HL-60/S4 treated with phorbol 12-myristate 13-acetate at 8.2 ng/mL for 4 days and 3 days (cell line): ENCODE measurements at regions not wholly inside any gene's neighbourhood (a gene's known extent, or its start where the extent isn't known, plus 50 kb on each side); places are given as distances from the start of the nearest gene placed in this dataset.

Experiments used
- in situ Hi-C: fragments of 300-500 bp; cut with MboI; formaldehyde crosslinking; loops from 2 replicates; pipeline ENCODE4 v1.15.0; 2022; ENCODE audit warnings: low sequenced_read_pairs

GRCh38 chr11:95335989-95336388 lies 105.0 kb upstream of the SESN3 start:
- in situ Hi-C loops = no loop called here

GRCh38 chr11:95331161-95331560 lies 100.2 kb upstream of the SESN3 start:
- in situ Hi-C loops = no loop called here

GRCh38 chr11:95330302-95330701 lies 99.3 kb upstream of the SESN3 start:
- in situ Hi-C loops = no loop called here

- in situ Hi-C loops = no loop called here
Measured at GRCh38 chr11:95327273-95327948, 96.4 kb upstream of the SESN3 start.

GRCh38 chr11:95325777-95326258 lies 94.8 kb upstream of the SESN3 start:
- in situ Hi-C loops = no loop called here

- in situ Hi-C loops = no loop called here
Measured at GRCh38 chr11:95324826-95325225, 93.8 kb upstream of the SESN3 start.

- in situ Hi-C loops = no loop called here
Measured at GRCh38 chr11:95322539-95322938, 91.5 kb upstream of the SESN3 start.

GRCh38 chr11:95318498-95318897 lies 87.5 kb upstream of the SESN3 start:
- in situ Hi-C loops = no loop called here

GRCh38 chr11:95308512-95309035 lies 77.6 kb upstream of the SESN3 start:
- in situ Hi-C loops = no loop called here

GRCh38 chr11:95307286-95307685 lies 76.3 kb upstream of the SESN3 start:
- in situ Hi-C loops = no loop called here

GRCh38 chr11:95306801-95307200 lies 75.8 kb upstream of the SESN3 start:
- in situ Hi-C loops = no loop called here

GRCh38 chr11:95306123-95306522 lies 75.1 kb upstream of the SESN3 start:
- in situ Hi-C loops = no loop called here

- in situ Hi-C loops = no loop called here
Measured at GRCh38 chr11:95305705-95306104, 74.7 kb upstream of the SESN3 start.

- in situ Hi-C loops = no loop called here
Measured at GRCh38 chr11:95304777-95305176, 73.8 kb upstream of the SESN3 start.

GRCh38 chr11:95302211-95302610 lies 71.2 kb upstream of the SESN3 start:
- in situ Hi-C loops = no loop called here

GRCh38 chr11:95301474-95301873 lies 70.5 kb upstream of the SESN3 start:
- in situ Hi-C loops = no loop called here

GRCh38 chr11:95299078-95299679 lies 68.2 kb upstream of the SESN3 start:
- in situ Hi-C loops = no loop called here

- in situ Hi-C loops = no loop called here
Measured at GRCh38 chr11:95297680-95298452, 66.9 kb upstream of the SESN3 start.

- in situ Hi-C loops = no loop called here
Measured at GRCh38 chr11:95296621-95297025, 65.6 kb upstream of the SESN3 start.

- in situ Hi-C loops = no loop called here
Measured at GRCh38 chr11:95296165-95296564, 65.2 kb upstream of the SESN3 start.

- in situ Hi-C loops = no loop called here
Measured at GRCh38 chr11:95295382-95296149, 64.6 kb upstream of the SESN3 start.
